ENCODE measurements at regions not wholly inside any gene's neighbourhood (a gene's known extent, or its start where the extent isn't known, plus 50 kb on each side); places are given as distances from the start of the nearest gene placed in this dataset.
"Not testable (repeated sequence)": the region's sequence is repeated elsewhere in the genome, so short reads cannot be mapped to it uniquely, and the experiment has no call there.

DNA sequence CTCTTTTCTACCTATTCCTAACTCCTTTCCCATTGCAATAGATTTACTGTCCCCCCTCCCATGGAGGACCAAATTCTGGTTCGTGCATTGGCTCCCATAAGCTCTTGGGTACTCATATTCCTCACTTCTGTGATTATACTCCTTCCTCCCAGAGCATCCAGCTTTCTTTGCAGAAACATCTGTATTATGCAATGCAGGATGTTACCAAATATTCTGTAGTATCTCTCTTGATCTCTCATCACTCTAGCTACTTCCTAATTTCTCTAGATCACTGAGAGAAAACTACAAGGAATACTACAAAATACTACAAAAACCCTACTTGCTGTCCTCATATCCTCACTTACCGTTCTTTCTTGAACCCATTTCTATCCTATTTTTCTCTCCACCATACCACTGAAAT lies 395.9 kb upstream of the HS3ST1 start:
- DNase-seq: peak; percentile 20 to 88 (median 64)

GRCh38 chr4:11821772-11822430 lies 393.2 kb upstream of the HS3ST1 start:
- no peak for DNase-seq

GRCh38 chr4:11817088-11817487 lies 388.4 kb upstream of the HS3ST1 start:
- DNase-seq: no peak

- peak in 2 of 4 experiments; percentile 23 to 24 for DNase-seq
Observed at GRCh38 chr4:11814758-11815157, 386.1 kb upstream of the HS3ST1 start.

GRCh38 chr4:11813951-11814446 lies 385.3 kb upstream of the HS3ST1 start:
- no peak for DNase-seq

DNA sequence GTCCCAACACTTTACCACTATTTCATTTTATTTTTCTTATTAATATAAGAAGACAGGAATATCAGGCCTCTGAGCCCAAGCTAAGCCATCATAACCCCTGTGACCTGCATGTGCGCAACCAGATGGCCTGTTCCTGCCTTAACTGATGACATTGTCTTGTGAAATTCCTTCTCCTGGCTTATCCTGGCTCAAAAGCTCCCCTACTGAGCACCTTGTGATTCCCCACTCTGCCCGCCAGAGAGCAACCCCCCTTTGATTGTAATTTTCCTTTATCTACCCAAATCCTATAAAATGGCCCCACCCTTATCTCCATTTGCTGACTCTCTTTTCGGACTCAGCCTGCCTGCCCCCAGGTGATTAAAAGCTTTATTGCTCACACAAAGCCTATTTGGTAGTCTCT lies 382.8 kb upstream of the HS3ST1 start:
- not testable (repeated sequence) for DNase-seq

GRCh38 chr4:11805842-11806241 lies 377.1 kb upstream of the HS3ST1 start:
- DNase-seq: peak; percentile 44 to 84 (median 66)

DNA sequence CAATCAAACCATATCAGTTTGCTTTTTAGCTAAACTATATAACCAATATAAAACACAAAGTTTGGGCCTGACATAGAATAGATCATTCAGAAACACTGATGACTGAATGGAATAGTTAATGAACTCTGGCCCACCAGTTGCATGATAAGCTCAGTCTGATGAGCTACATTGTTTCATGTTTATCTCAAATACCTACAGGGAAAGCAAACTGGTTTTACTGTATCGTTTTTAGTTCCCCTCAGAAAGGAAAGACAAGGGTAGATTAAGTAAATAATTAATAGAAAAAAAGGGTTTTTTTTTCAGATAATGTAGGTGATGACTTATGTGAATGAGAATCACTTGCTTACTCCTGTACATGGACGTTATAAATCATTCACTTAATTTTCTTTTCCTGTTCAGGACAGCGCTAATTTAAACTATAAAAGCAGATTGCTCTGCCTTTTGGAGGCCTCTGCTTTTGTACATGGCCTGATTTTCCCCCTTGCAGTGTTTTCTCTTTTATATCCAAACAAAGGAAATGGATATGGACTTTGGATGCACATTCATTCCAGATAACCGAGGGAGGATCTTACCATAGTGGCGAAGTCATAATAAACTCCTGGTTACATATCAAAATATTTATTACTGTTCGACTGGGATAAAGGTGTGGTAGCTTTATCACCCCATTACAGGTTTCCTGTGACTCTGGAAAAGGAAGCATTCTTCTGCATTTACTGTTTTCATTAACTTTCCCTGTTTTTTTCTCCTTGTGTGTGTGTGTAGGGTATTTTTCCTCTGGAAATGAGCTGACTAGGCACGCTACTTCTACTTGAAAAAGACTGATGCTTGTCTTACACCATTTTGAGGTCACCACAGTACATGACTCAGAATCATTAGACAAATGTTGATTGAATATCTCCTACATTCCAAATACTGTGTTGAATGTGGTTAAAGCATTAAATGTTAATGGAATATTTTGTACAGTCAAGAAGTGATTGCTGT lies 373.1 kb upstream of the HS3ST1 start:
- DNase-seq: no peak

DNA sequence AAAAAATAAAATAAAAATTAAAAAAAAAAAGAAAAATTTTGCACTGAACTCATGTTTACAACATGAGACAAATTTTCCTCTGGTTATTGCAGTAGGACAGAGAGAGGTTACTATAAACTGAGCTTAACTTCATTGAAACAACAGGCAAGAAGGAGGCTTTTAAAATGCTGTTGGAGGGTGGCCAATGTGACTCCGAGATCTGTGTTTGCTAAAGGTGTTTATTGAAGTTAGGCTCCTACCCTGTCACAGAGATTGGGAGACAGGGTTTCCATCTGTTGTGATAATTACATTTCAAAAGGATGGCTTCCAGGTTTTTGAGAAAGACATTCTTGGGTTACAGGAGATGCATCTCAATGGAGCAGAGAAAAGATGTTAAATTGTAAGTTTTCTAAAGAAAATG lies 370.5 kb upstream of the HS3ST1 start:
- no peak for DNase-seq

- peak; percentile 32 to 81 (median 68) for DNase-seq
Observed at GRCh38 chr4:11791797-11792196, 363.1 kb upstream of the HS3ST1 start.

DNA sequence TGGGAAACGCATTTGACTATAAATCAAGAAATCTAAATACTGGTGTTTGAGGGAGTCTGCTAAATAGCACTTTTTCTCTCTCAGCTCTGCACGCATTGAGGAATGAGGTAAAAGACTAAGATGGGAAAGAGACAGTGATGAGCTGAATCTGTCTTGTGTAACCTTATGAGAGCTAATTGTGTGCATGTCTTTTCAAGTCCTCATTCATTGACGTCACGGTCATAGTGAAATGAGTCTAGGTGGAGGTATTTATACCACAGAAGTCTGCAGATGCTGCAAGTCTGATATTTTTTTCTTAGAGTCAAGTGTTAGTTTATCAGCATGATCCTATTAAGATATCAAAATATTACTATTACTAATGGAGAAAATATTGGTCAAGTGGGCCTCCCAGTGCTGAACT lies 361.5 kb upstream of the HS3ST1 start:
- DNase-seq: no peak

GRCh38 chr4:11783588-11783987 lies 354.9 kb upstream of the HS3ST1 start:
- no peak for DNase-seq

DNA sequence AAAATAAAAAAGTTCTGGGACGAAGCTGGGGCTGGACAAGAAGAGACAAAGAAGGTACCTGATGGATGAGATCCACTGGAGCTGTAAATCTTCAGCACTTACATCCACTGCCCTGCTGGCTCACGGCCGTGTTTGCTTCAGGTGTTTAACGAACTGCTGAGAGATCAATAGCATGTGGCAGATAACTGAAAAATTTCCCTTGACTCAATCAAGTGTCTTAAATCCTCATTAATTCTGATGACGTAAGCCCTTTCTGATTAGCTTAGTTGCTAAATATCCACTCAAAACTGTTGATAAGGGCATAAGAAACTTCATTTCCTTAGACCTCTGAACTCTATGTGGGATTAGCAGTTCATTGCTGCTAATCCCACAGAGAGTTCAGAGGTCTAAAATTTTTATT lies 354.2 kb upstream of the HS3ST1 start:
- DNase-seq: no peak

DNA sequence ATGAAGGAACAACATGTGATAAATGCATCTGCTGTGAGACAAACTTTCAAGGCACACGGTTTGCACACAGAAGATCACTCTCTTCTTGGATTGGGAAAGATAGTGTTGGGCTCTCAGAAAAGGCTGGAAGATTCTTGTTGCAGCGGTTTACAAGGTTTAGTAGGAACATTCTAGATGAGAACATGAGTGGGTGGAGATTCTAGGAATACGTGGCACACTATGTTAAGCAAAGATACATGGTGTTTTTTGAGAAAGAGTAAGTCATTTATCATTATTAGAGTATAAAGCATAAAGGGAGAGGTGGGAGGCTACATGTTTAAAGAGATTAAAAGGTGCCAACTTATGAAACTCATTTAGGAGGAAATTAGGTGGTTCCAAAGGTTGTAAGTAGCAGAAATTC lies 348.8 kb upstream of the HS3ST1 start:
- DNase-seq: no peak

DNA sequence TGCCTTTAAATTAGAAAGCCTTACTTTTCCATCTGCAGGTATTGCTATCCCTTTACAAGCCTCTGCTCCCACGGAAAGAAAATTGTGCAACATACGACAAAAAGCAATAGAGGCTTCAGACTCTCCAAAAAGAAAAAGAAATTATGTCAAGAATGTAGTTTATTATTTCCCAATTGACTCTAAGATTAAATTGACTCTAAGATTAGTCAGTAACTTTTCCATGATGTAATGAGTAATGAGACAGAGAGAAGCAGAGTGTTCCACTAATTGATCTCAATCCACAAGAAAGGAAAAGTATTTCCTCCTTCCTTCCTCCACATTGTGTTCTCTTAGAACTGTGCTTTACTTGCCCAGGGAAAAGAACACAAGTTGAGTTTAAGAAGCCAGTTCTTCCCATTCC lies 345.7 kb upstream of the HS3ST1 start:
- no peak for DNase-seq

DNA sequence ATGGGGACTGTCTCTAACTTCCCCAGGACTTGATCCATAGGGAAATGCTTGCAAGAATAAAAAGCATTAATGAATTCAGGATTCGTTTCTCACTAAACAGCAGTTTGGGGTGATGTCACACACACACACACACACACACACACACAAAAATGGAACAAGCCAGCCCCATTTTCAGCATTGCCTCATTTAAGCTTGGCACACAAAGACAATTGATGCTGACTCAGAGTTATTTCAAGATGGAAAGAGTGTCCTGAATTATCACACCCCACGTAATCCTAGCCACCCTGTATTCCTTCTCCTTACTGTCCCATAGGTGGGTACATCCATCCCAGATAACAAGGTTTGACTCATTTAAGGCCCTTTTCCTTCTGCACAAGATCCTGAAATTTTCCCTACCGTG lies 345.1 kb upstream of the HS3ST1 start:
- no peak for DNase-seq

DNA sequence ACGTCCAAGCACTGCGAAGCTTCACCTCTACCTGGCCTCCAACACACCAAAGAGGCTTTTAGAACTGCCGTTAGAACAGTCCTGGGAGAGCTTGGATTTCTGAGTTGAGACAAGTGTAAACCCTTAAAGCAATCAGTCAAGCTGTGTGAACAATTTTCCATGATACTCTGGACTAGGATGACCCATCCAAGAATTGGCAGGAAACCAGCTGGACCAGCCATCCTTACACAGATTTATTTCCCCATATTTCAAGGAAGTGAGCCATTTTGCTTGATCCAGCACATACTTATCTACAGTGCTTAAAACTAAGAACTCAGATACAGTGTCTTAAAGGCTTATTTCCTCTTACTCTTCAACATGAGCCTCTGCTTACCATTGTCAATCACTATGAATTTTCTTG lies 340.7 kb upstream of the HS3ST1 start:
- DNase-seq: peak in 2 of 4 experiments; percentile 1 to 17

DNA sequence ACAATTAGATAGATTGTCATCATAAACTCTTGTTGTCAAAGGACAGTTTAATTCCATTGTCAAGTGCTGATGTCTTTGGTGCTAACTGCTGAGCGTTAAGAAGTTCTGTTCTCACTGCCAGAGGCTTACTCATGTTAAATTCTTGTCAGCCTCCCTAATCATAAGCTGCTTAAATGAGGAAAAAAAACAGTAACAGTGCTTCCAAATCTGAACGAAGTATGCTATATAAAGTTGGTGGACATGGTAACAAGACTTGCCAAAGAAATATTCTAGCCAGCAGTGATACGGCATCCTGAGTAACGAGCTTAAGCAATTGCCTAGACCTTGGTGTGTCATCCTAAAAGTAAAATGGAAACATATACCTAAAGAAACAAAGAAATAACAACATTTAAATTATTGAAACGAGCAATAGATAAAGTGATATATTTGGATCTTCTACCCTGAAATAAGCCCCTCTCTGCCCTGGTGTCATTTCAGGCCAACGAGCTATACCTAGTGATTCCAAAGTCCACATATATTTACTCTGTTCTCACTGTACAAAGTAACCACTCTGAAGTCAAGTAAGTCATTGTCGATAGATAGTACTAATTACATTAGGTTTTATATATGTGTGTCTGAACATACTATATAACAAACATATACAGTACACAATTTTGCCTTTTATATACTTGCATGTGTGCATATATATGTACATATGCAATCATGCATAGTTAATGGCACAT lies 339.7 kb upstream of the HS3ST1 start:
- no peak for DNase-seq

GRCh38 chr4:11765849-11766453 lies 337.3 kb upstream of the HS3ST1 start:
- peak; percentile 45 to 72 (median 58) for DNase-seq

DNA sequence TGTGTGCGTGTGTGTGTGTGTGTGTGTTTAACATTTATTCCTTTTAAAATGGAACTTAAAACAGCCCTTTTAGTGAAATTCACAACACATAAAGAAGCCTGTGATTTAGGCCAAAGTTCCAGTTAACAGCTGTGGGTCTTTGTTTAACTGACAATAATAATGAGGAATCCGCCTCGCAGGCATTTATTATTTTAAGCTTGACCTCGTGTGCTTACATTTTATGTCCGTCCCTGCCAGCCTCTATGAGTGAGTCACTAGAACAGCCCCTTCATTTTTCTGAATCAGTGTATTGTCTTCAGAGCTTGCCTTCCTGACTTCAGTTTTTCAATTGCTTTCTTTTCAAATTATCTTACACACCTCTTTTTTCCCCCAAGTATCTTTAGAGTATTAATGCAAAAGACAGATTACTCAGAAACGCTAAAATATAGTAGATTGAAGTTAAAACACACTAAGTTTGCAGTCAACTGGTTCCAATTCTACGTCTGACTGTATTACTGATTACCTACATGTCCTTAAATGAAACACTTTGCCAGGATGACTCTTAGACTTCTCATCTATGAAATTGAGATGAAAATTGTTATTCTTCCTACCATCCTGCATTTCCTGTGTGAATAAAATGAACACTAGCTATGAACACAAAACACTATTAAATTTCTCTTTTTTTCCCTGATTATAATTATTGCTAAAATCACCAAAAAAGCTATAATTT lies 319.6 kb upstream of the HS3ST1 start:
- no peak for DNase-seq

DNA sequence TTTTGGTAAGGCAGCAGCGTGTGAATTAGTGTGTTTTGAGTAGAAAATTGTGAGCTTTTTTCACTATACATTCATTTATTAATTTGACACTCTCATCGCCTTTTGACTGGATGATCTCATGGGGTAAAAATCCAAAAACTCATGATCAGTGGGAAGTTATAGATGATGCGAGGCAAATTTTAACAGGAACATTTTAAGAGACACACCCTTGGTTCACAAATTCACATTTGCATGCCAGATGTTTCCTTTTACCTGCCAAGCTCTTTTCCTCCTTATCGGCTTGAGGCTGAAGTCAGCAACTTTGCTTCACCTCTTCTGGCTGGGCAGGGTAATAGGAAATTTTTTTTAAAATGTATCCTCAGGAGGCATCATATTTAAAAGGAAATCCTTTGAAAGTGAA lies 318.0 kb upstream of the HS3ST1 start:
- no peak for DNase-seq

- no peak for DNase-seq
Observed at GRCh38 chr4:11743976-11744375, 315.3 kb upstream of the HS3ST1 start.

All from suppressor macrophage (primary cell).